ENCODE measurements at regions not wholly inside any gene's neighbourhood (a gene's known extent, or its start where the extent isn't known, plus 50 kb on each side); places are given as distances from the start of the nearest gene placed in this dataset.

DNA sequence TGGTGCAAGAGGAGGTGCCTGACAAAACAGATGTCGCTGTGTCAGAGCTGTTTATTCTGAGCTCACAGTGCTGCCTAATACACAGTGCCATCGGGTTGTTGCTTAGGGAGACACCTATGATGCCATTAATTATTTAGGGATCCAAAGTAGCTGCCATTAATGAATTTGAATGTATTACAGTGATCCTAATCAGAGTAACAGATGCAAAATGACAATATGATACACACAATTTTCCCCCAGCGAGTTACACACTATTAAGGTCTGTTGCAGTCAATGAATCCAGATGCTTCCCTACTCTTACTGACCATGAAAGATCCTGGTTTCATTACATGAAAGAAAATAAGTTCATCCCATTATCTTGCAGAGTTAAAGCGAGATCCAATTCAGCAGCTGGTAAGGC lies 91.3 kb downstream of the RWDD3 start:
- ChIA-PET POLR2A (ENCODE audit: unreplicated experiment) (no interaction called here), CTCF (no interaction called here)
- H3K4me1 ChIP-seq (ENCODE audit: insufficient read depth, low read length), result no peaks in the 10 kb centered on the region

DNA sequence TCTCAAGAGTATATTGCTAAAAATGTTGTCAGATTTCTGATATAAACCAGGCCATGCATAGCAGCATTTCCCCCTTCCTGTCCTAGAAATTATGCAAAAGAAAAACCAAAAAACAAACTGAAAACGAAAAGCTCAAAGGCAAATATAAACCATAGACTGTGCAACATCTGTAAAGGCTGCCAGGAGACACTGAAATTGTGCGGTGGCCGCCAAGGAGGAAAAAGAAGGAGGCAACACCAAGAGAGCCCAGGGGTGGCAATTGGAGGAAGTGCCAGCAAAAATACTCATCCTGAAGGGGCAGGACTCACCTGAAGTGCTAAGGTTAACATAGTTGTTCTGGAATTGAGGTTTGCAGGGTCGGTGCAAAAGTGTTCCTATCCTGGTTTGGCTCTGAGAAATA lies 92.0 kb downstream of the RWDD3 start:
- Histone ChIP-seq H4K20me1 (ENCODE audit: low read length) (no peaks in the 10 kb centered on the region), H3K4me1 (ENCODE audit: insufficient read depth, low read length) (no peaks in the 10 kb centered on the region), H3K9me2 (replicated peaks; ENCODE audit: low read length) (no peaks in the 10 kb centered on the region), H3K27me3 (ENCODE audit: low read length) (peaks cover 80% of the 10 kb centered on the region), H2AFZ (ENCODE audit: low read length) (no peak overlapping the region), H3K9ac (ENCODE audit: low read length) (no peak overlapping the region), H3K27ac (ENCODE audit: low read length) (no peak overlapping the region), H3K9me3 (ENCODE audit: low read length) (no peaks in the 10 kb centered on the region), H3F3A (ENCODE audit: low read length, unreplicated experiment) (no peaks in the 10 kb centered on the region), H3K4me2 (ENCODE audit: low read length) (no peak overlapping the region), H3K79me2 (ENCODE audit: low read length) (no peaks in the 10 kb centered on the region), H3K36me3 (ENCODE audit: low read depth, low read length) (no peaks in the 10 kb centered on the region), H3K4me3 (ENCODE audit: low read length) (no peak overlapping the region)
- ChIA-PET CTCF (no interaction called here), POLR2A (ENCODE audit: unreplicated experiment) (no interaction called here)
- intact Hi-C loops (cut with micrococcal nuclease), result no loop called here
- no peak for DNase-seq
- ATAC-seq, result no peak
- TF ChIP-seq EZH2 (IDR thresholded peaks at IDR 0.05; ENCODE audit: low read length, unreplicated experiment) (no peak), EZH2phosphoT487 (IDR thresholded peaks at IDR 0.05; ENCODE audit: borderline replicate concordance, low read length) (no peak)
- TF ChIP-seq, protein P1, sequence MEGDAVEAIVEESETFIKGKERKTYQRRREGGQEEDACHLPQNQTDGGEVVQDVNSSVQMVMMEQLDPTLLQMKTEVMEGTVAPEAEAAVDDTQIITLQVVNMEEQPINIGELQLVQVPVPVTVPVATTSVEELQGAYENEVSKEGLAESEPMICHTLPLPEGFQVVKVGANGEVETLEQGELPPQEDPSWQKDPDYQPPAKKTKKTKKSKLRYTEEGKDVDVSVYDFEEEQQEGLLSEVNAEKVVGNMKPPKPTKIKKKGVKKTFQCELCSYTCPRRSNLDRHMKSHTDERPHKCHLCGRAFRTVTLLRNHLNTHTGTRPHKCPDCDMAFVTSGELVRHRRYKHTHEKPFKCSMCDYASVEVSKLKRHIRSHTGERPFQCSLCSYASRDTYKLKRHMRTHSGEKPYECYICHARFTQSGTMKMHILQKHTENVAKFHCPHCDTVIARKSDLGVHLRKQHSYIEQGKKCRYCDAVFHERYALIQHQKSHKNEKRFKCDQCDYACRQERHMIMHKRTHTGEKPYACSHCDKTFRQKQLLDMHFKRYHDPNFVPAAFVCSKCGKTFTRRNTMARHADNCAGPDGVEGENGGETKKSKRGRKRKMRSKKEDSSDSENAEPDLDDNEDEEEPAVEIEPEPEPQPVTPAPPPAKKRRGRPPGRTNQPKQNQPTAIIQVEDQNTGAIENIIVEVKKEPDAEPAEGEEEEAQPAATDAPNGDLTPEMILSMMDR (conservative IDR thresholded peaks at IDR 0.05; ENCODE audit: low read depth, low read length), result no peak
- BruUV-seq (replicated peaks), result no TSS peak

More for the DNA sequence above, 91.3 kb downstream of the RWDD3 start:
- TF ChIP-seq, protein P1 (conservative IDR thresholded peaks at IDR 0.05; ENCODE audit: low read depth, low read length), result no peak
- no peak for TF ChIP-seq EZH2 (IDR thresholded peaks at IDR 0.05; ENCODE audit: low read length, unreplicated experiment)
- DNase-seq (no peak), ATAC-seq (no peak)
- intact Hi-C loops (cut with micrococcal nuclease), result no loop called here
- H4K20me1 ChIP-seq (ENCODE audit: low read length), result no peaks in the 10 kb centered on the region
- peaks cover 80% of the 10 kb centered on the region for H3K27me3 ChIP-seq (ENCODE audit: low read length)
- H3K4me2 ChIP-seq (ENCODE audit: low read length), result no peak overlapping the region
- H3K27ac ChIP-seq (ENCODE audit: low read length), result no peak overlapping the region
- H3K9ac ChIP-seq (ENCODE audit: low read length), result no peak overlapping the region
- H3K9me2 ChIP-seq (replicated peaks; ENCODE audit: low read length), result no peaks in the 10 kb centered on the region
- H3K4me3 ChIP-seq (ENCODE audit: low read length), result no peak overlapping the region
- H3K36me3 ChIP-seq (ENCODE audit: low read depth, low read length), result no peaks in the 10 kb centered on the region
- no peaks in the 10 kb centered on the region for H3K79me2 ChIP-seq (ENCODE audit: low read length)
- H2AFZ ChIP-seq (ENCODE audit: low read length), result no peak overlapping the region
- H3K9me3 ChIP-seq (ENCODE audit: low read length), result no peaks in the 10 kb centered on the region
- no peaks in the 10 kb centered on the region for H3F3A ChIP-seq (ENCODE audit: low read length, unreplicated experiment)
- BruUV-seq (replicated peaks), result no TSS peak

DNA sequence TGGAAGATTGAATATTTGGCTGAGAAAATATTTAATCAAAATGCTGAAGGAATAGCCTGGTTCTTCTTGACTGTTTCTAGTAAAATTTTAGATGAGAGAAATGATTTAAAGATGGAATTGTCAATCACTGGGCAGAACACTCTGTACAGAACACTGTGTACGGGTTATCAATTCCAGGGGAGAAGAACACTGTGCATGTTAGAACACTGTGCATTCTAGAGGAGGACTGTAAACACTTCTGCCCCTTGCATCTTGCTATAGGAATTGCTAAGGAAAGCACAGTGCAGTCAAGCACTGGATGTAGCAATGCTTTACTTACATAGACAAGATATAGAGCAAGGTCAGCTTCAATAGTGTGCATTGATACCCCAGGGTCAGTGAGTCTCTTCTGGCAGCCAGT lies 98.7 kb downstream of the RWDD3 start:
- Histone ChIP-seq H3K4me3 (ENCODE audit: low read length) (no peak overlapping the region), H3F3A (ENCODE audit: low read length, unreplicated experiment) (no peaks in the 10 kb centered on the region), H3K79me2 (ENCODE audit: low read length) (no peaks in the 10 kb centered on the region), H3K9me3 (ENCODE audit: low read length) (no peaks in the 10 kb centered on the region), H4K20me1 (ENCODE audit: low read length) (no peaks in the 10 kb centered on the region), H3K27me3 (ENCODE audit: low read length) (peaks cover 52% of the 10 kb centered on the region), H3K9ac (ENCODE audit: low read length) (no peak overlapping the region), H3K4me1 (ENCODE audit: insufficient read depth, low read length) (no peaks in the 10 kb centered on the region), H3K27ac (ENCODE audit: low read length) (no peak overlapping the region), H3K9me2 (replicated peaks; ENCODE audit: low read length) (no peaks in the 10 kb centered on the region), H3K4me2 (ENCODE audit: low read length) (no peak overlapping the region), H2AFZ (ENCODE audit: low read length) (no peak overlapping the region), H3K36me3 (ENCODE audit: low read depth, low read length) (no peaks in the 10 kb centered on the region)
- TF ChIP-seq, protein P1 (conservative IDR thresholded peaks at IDR 0.05; ENCODE audit: low read depth, low read length), result no peak
- TF ChIP-seq EZH2phosphoT487 (IDR thresholded peaks at IDR 0.05; ENCODE audit: borderline replicate concordance, low read length) (no peak), EZH2 (IDR thresholded peaks at IDR 0.05; ENCODE audit: low read length, unreplicated experiment) (no peak)
- ATAC-seq, result no peak
- CTCF ChIA-PET, result no interaction called here
- no peak for DNase-seq
- POLR2A ChIA-PET (ENCODE audit: unreplicated experiment), result no interaction called here
- intact Hi-C loops (cut with micrococcal nuclease), result no loop called here
- BruUV-seq (replicated peaks), result no TSS peak
